ENCODE measurements at regions not wholly inside any gene's neighbourhood (a gene's known extent, or its start where the extent isn't known, plus 50 kb on each side); places are given as distances from the start of the nearest gene placed in this dataset.

- no peak for TF ChIP-seq CTCF (IDR thresholded peaks at IDR 0.05)
- no peaks in the 10 kb centered on the region for H3K79me2 ChIP-seq (ENCODE audit: insufficient read depth, low read length)
- no peaks in the 10 kb centered on the region for H3K36me3 ChIP-seq (replicated peaks in 1 of 2; ENCODE audit: control insufficient read depth in 1 of 2, insufficient read depth in 2 of 2, low read length in 2 of 2)
- Mint-ChIP-seq H3K36me3 (no peaks in the 10 kb centered on the region), H3K4me1 (no peaks in the 10 kb centered on the region), H3K4me3 (no peak overlapping the region), H3K27me3 (ENCODE audit: low read depth in 3 of 3) (peaks cover 0 to 3% (median 0%) of the 10 kb centered on the region in 3 donors), H3K27ac (no peak overlapping the region), H3K9me3 (peaks cover 0 to 7% (median 5%) of the 10 kb centered on the region in 7 donors)
- no peak overlapping the region for H2AFZ ChIP-seq (ENCODE audit: insufficient read depth, low read depth, low read length, poor library complexity, severe bottlenecking)
- no peak overlapping the region for H3K4me3 ChIP-seq (replicated peaks in 1 of 3; ENCODE audit: low read depth in 2 of 3, low read length in 3 of 3)
- no peaks in the 10 kb centered on the region for H4K20me1 ChIP-seq (ENCODE audit: insufficient read depth, low read length)
- no peaks in the 10 kb centered on the region for H3K4me1 ChIP-seq (ENCODE audit: control insufficient read depth in 1 of 2, insufficient read depth in 2 of 2, low read length in 2 of 2)
- H3K27ac ChIP-seq (ENCODE audit: low read depth in 1 of 2, low read length in 2 of 2) = no peak overlapping the region
- DNase-seq = no peak
- no peaks in the 10 kb centered on the region for H3K27me3 ChIP-seq (ENCODE audit: control insufficient read depth in 2 of 2, insufficient read depth in 2 of 2, low read length in 2 of 2)
- H3K9ac ChIP-seq (ENCODE audit: insufficient read depth, low read length, poor library complexity, severe bottlenecking) = no peak overlapping the region
- H3K4me2 ChIP-seq (replicated peaks; ENCODE audit: extremely low read depth, low read length, poor library complexity, severe bottlenecking) = no peak overlapping the region
- intact Hi-C loops (cut with micrococcal nuclease) = no loop called here
- H3K9me3 ChIP-seq (replicated peaks in 1 of 2; ENCODE audit: control insufficient read depth in 1 of 2, insufficient read depth in 1 of 2, low read length in 2 of 2) = peaks cover 4 to 5% of the 10 kb centered on the region in 2 donors
Observed at GRCh38 chr6:19289457-19289856, 547.7 kb upstream of the ID4 start.

- Histone ChIP-seq H3K27me3 (ENCODE audit: control insufficient read depth in 2 of 2, insufficient read depth in 2 of 2, low read length in 2 of 2) (no peaks in the 10 kb centered on the region), H3K27ac (ENCODE audit: low read depth in 1 of 2, low read length in 2 of 2) (no peak overlapping the region), H3K9ac (ENCODE audit: insufficient read depth, low read length, poor library complexity, severe bottlenecking) (no peak overlapping the region), H2AFZ (ENCODE audit: insufficient read depth, low read depth, low read length, poor library complexity, severe bottlenecking) (no peak overlapping the region), H3K4me2 (replicated peaks; ENCODE audit: extremely low read depth, low read length, poor library complexity, severe bottlenecking) (no peak overlapping the region), H3K4me1 (ENCODE audit: control insufficient read depth in 1 of 2, insufficient read depth in 2 of 2, low read length in 2 of 2) (no peaks in the 10 kb centered on the region), H3K9me3 (replicated peaks in 1 of 2; ENCODE audit: control insufficient read depth in 1 of 2, insufficient read depth in 1 of 2, low read length in 2 of 2) (peaks cover 0 to 3% of the 10 kb centered on the region in 2 donors), H3K4me3 (replicated peaks in 1 of 3; ENCODE audit: low read depth in 2 of 3, low read length in 3 of 3) (no peak overlapping the region), H4K20me1 (ENCODE audit: insufficient read depth, low read length) (no peaks in the 10 kb centered on the region), H3K79me2 (ENCODE audit: insufficient read depth, low read length) (no peaks in the 10 kb centered on the region), H3K36me3 (replicated peaks in 1 of 2; ENCODE audit: control insufficient read depth in 1 of 2, insufficient read depth in 2 of 2, low read length in 2 of 2) (no peaks in the 10 kb centered on the region)
- no CpG with 5 or more reads among the region's 4 CpGs for WGBS (ENCODE audit: insufficient coverage)
- H3K4me1 Mint-ChIP-seq = no peaks in the 10 kb centered on the region
- intact Hi-C loops (cut with micrococcal nuclease) = no loop called here
- peaks cover 0 to 24% (median 10%) of the 10 kb centered on the region in 7 donors for H3K9me3 Mint-ChIP-seq
- no peak for DNase-seq
- TF ChIP-seq CTCF (IDR thresholded peaks at IDR 0.05) = no peak
- no peaks in the 10 kb centered on the region for H3K27me3 Mint-ChIP-seq (ENCODE audit: low read depth in 3 of 3)
- no peaks in the 10 kb centered on the region for H3K36me3 Mint-ChIP-seq
- no peak overlapping the region for H3K27ac Mint-ChIP-seq
- H3K4me3 Mint-ChIP-seq = no peak overlapping the region
Observed at GRCh38 chr6:19297880-19298279, 539.3 kb upstream of the ID4 start.

All from CD14-positive monocyte (primary cell).